NCI-H1930 (cell line): ENCODE measurements at regions not wholly inside any gene's neighbourhood (a gene's known extent, or its start where the extent isn't known, plus 50 kb on each side); places are given as distances from the start of the nearest gene placed in this dataset.

Experiments
- DNase-seq, 2 experiments: peaks; one replicate each; lab custom pipeline; 2025; lab: John Stamatoyannopoulos, UW

- no peak for DNase-seq
Measured at GRCh38 chr5:167643631-167644280, 647.7 kb upstream of the WWC1 start.

- DNase-seq, result no peak
Measured at GRCh38 chr5:167644619-167645018, 646.8 kb upstream of the WWC1 start.

- DNase-seq, result no peak
Measured at GRCh38 chr5:167649471-167649870, 642.0 kb upstream of the WWC1 start.

GRCh38 chr5:167652690-167653089 is 638.8 kb upstream of the WWC1 start:
- DNase-seq, result no peak

GRCh38 chr5:167653645-167654106 is 637.8 kb upstream of the WWC1 start:
- DNase-seq, result no peak

- no peak for DNase-seq
Measured at GRCh38 chr5:167657016-167657415, 634.4 kb upstream of the WWC1 start.

GRCh38 chr5:167658889-167659288 is 632.6 kb upstream of the WWC1 start:
- DNase-seq, result no peak

- no peak for DNase-seq
Measured at GRCh38 chr5:167661605-167662004, 629.8 kb upstream of the WWC1 start.

GRCh38 chr5:167664222-167664804 is 627.1 kb upstream of the WWC1 start:
- no peak for DNase-seq

- no peak for DNase-seq
Measured at GRCh38 chr5:167665841-167666375, 625.5 kb upstream of the WWC1 start.

GRCh38 chr5:167671176-167671575 is 620.3 kb upstream of the WWC1 start:
- no peak for DNase-seq

GRCh38 chr5:167673942-167674341 is 617.5 kb upstream of the WWC1 start:
- DNase-seq, result no peak

GRCh38 chr5:167678481-167678880 is 613.0 kb upstream of the WWC1 start:
- no peak for DNase-seq

- DNase-seq, result no peak
Measured at GRCh38 chr5:167684251-167684650, 607.2 kb upstream of the WWC1 start.

- no peak for DNase-seq
Measured at GRCh38 chr5:167688341-167689130, 602.9 kb upstream of the WWC1 start.

- no peak for DNase-seq
Measured at GRCh38 chr5:167694325-167695147, 596.9 kb upstream of the WWC1 start.

GRCh38 chr5:167696558-167697314 is 594.7 kb upstream of the WWC1 start:
- no peak for DNase-seq

GRCh38 chr5:167699432-167699831 is 592.0 kb upstream of the WWC1 start:
- DNase-seq, result no peak

- DNase-seq, result no peak
Measured at GRCh38 chr5:167701051-167701450, 590.4 kb upstream of the WWC1 start.

GRCh38 chr5:167702014-167702413 is 589.4 kb upstream of the WWC1 start:
- no peak for DNase-seq

- DNase-seq, result no peak
Measured at GRCh38 chr5:167708449-167708848, 583.0 kb upstream of the WWC1 start.
